IMR-90 (cell line): ENCODE measurements at regions not wholly inside any gene's neighbourhood (a gene's known extent, or its start where the extent isn't known, plus 50 kb on each side); places are given as distances from the start of the nearest gene placed in this dataset.

Experiments used
- ATAC-seq: fragments of 200-7000 bp; cut with Tn5 transposase; 2 replicates; pipeline ENCODE4 v1.9.1; 2020; ENCODE audit warnings: low read depth, mild to moderate bottlenecking, moderate library complexity
- BruUV-seq: library from RNA; stranded (reverse); fragments of 400-500 nt; replicated peaks from 2 replicates; lab custom pipeline; 2021; lab: Mats Ljungman, UMichigan
- CTCF ChIA-PET: fragments of 300-600 bp; formaldehyde crosslinking; extraction: SDS; loops from one replicate; lab custom pipeline; 2021; ENCODE audit warnings: antibody characterized with exemption; lab: Yijun Ruan, JAX
- POLR2A ChIA-PET: fragments of 300-600 bp; sonication (Branson Sonifier 250); formaldehyde crosslinking; loops from one replicate; lab custom pipeline; 2022; ENCODE audit warnings: antibody characterized with exemption; ENCODE audit not compliant: unreplicated experiment; lab: Charles Lee
- DNase-seq: peaks from one replicate; pipeline ENCODE4 v3.0.0; 2013
- H2AFZ ChIP-seq: replicated peaks from 2 replicates; pipeline ENCODE3; 2013; ENCODE audit warnings: low read length, mild to moderate bottlenecking; ENCODE audit not compliant: poor library complexity
- H2AK5ac ChIP-seq: 2 replicates; pipeline ENCODE4 v1.6.1; 2013; ENCODE audit warnings: low read depth, low read length, inconsistent platforms
- H2AK9ac ChIP-seq: replicated peaks from 2 replicates; pipeline ENCODE3; 2013; ENCODE audit warnings: mild to moderate bottlenecking, low read depth, low read length, moderate library complexity; ENCODE audit not compliant: poor library complexity
- H2BK120ac ChIP-seq: 2 replicates; pipeline ENCODE4 v1.6.1; 2013; ENCODE audit warnings: low read depth, low read length, inconsistent platforms
- H2BK15ac ChIP-seq: 3 replicates; pipeline ENCODE4 v1.6.1; 2013; ENCODE audit warnings: low read depth, low read length, inconsistent platforms
- H2BK20ac ChIP-seq: 2 replicates; pipeline ENCODE4 v1.6.1; 2013; ENCODE audit warnings: low read depth, mild to moderate bottlenecking, inconsistent platforms, low read length, moderate library complexity
- H2BK5ac ChIP-seq: 2 replicates; pipeline ENCODE4 v1.6.1; 2013; ENCODE audit warnings: mild to moderate bottlenecking, low read depth, low read length, inconsistent platforms; ENCODE audit not compliant: poor library complexity, severe bottlenecking
- H3K14ac ChIP-seq: replicated peaks from 2 replicates; pipeline ENCODE4 v1.6.1; 2013; ENCODE audit warnings: low read depth, low read length, inconsistent platforms
- H3K18ac ChIP-seq: 2 replicates; pipeline ENCODE4 v1.6.1; 2013; ENCODE audit warnings: low read depth, low read length, control low read depth
- H3K23ac ChIP-seq: 2 replicates; pipeline ENCODE4 v1.6.1; 2013; ENCODE audit warnings: low read depth, low read length, inconsistent platforms
- H3K27ac ChIP-seq: 2 replicates; pipeline ENCODE4 v1.5.1; 2013; ENCODE audit warnings: mild to moderate bottlenecking, control low read depth, low read length; ENCODE audit not compliant: insufficient read depth
- H3K27me3 ChIP-seq: 2 replicates; pipeline ENCODE4 v1.6.1; 2013; ENCODE audit warnings: low read length; ENCODE audit not compliant: control insufficient read depth, insufficient read depth
- H3K36me3 ChIP-seq: 2 replicates; pipeline ENCODE4 v1.6.1; 2013; ENCODE audit warnings: low read length, mixed read lengths; ENCODE audit not compliant: control insufficient read depth, insufficient read depth
- H3K4ac ChIP-seq: 2 replicates; pipeline ENCODE4 v1.6.1; 2013; ENCODE audit warnings: low read depth, low read length, inconsistent platforms
- H3K4me1 ChIP-seq: 2 replicates; pipeline ENCODE4 v1.6.1; 2013; ENCODE audit warnings: low read length, mixed read lengths; ENCODE audit not compliant: control insufficient read depth, insufficient read depth
- H3K4me2 ChIP-seq: 2 replicates; pipeline ENCODE4 v1.6.1; 2013; ENCODE audit warnings: low read depth, mild to moderate bottlenecking, control low read depth, low read length, moderate library complexity
- H3K4me3 ChIP-seq: 2 replicates; pipeline ENCODE4 v1.5.1; 2013; ENCODE audit warnings: low read depth, mild to moderate bottlenecking, control low read depth, low read length, moderate library complexity; ENCODE audit not compliant: insufficient read depth
- H3K56ac ChIP-seq: 2 replicates; pipeline ENCODE4 v1.6.1; 2013; ENCODE audit warnings: low read length, inconsistent platforms; ENCODE audit not compliant: insufficient read depth; ENCODE audit errors: extremely low read depth
- H3K79me1 ChIP-seq, 2 experiments: 2 replicates each; pipeline ENCODE4 v1.6.1; 2013; ENCODE audit warnings: low read length in 2 of 2, inconsistent platforms in 1 of 2, low read depth in 1 of 2
- H3K9ac ChIP-seq: 2 replicates; pipeline ENCODE4 v1.6.1; 2013; ENCODE audit warnings: low read depth, low read length, control low read depth
- H3K9me1 ChIP-seq: 2 replicates; pipeline ENCODE4 v1.6.1; 2013; ENCODE audit warnings: low read length, inconsistent platforms; ENCODE audit not compliant: insufficient read depth
- H3K9me3 ChIP-seq: 2 replicates; pipeline ENCODE4 v1.6.1; 2013; ENCODE audit warnings: low read length; ENCODE audit not compliant: control insufficient read depth, insufficient read depth
- H4K20me1 ChIP-seq: 2 replicates; pipeline ENCODE4 v1.6.1; 2013; ENCODE audit warnings: low read length, inconsistent platforms; ENCODE audit not compliant: insufficient read depth
- H4K5ac ChIP-seq: 2 replicates; pipeline ENCODE4 v1.6.1; 2013; ENCODE audit warnings: mild to moderate bottlenecking, low read depth, low read length, control low read depth
- H4K8ac ChIP-seq, 2 experiments: 2 replicates each; pipeline ENCODE4 v1.6.1; 2013; ENCODE audit warnings: low read depth in 2 of 2, low read length in 2 of 2, control low read depth in 1 of 2, inconsistent platforms in 1 of 2
- H4K91ac ChIP-seq: 2 replicates; pipeline ENCODE4 v1.6.1; 2013; ENCODE audit warnings: low read depth, low read length, inconsistent platforms; ENCODE audit not compliant: insufficient read depth
- BHLHE40 ChIP-seq: fragments of 150-350 bp; IDR thresholded peaks from 2 replicates; pipeline ENCODE4 v1.6.1; 2016; ENCODE audit warnings: mild to moderate bottlenecking, low read depth, low read length
- NFE2L2 ChIP-seq: fragments of 150-350 bp; IDR thresholded peaks from 2 replicates; pipeline ENCODE4 v1.6.1; 2016; ENCODE audit warnings: low read depth, mild to moderate bottlenecking, low read length
- RCOR1 ChIP-seq: IDR thresholded peaks from 2 replicates; pipeline ENCODE4 v1.6.1; 2012; ENCODE audit warnings: mild to moderate bottlenecking, low read length, improper control_type of control experiment; ENCODE audit not compliant: insufficient replicate concordance
- WGBS, 2 experiments: methylation state at CpG; one replicate each; pipeline versions ENCODE4 v1.1.5 to v1.1.7; 2013; ENCODE audit warnings: missing lambda C conversion rate in 2 of 2; ENCODE audit not compliant: insufficient read length in 1 of 2; ENCODE audit errors: extremely low coverage in 2 of 2; 5-methylcytosine and 5-hydroxymethylcytosine counted together
- dilution Hi-C: fragments of 300-500 bp; cut with HindIII; formaldehyde crosslinking; loops from one replicate; pipeline ENCODE4 v1.14.3; 2018; ENCODE audit warnings: low sequenced_read_pairs; ENCODE audit not compliant: unreplicated experiment
- in situ Hi-C: fragments of 300-500 bp; cut with MboI; formaldehyde crosslinking; loops from 3 replicates; pipeline ENCODE4 v1.14.3; 2019; ENCODE audit warnings: low sequenced_read_pairs, inconsistent platforms, mixed read lengths
- intact Hi-C: fragments of 100-400 bp; cut with micrococcal nuclease; formaldehyde crosslinking; loops from 2 replicates; pipeline ENCODE4 v1.10.0; 2022

DNA sequence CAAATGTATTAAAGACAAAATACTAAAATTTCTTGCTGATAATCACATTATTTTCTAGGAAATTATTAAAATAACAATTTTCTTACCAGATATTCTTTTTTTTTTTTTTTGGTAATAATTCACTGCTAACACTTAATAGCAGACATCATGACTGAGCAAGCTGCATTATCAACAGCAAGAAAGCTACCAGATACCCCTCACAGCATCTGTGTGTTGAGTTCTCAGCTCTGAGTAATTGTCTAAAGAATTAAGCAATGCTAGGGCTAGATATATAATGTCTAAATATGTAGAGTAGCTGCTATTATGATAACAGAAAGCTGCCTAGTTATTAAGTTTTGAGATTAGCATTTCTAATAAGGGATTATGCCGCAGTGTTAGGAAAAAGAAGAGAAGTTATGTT lies 754.3 kb upstream of the PKDCC start:
- WGBS, 2 experiments, result no CpG with 5 or more reads among the region's 1 CpG
- H2BK20ac ChIP-seq, result no peak overlapping the region
- H3K36me3 ChIP-seq, result no peaks in the 10 kb centered on the region
- in situ Hi-C loops, result no loop called here
- no peak overlapping the region for H4K91ac ChIP-seq
- no peak overlapping the region for H3K4me3 ChIP-seq
- DNase-seq (no peak), ATAC-seq (no peak)
- no peaks in the 10 kb centered on the region for H3K9me1 ChIP-seq
- no peak overlapping the region for H3K23ac ChIP-seq
- no peak overlapping the region for H2AK9ac ChIP-seq
- no peak overlapping the region for H2AFZ ChIP-seq
- H4K20me1 ChIP-seq, result no peaks in the 10 kb centered on the region
- H3K9me3 ChIP-seq, result no peaks in the 10 kb centered on the region
- dilution Hi-C loops, result no loop called here
- H4K5ac ChIP-seq, result no peak overlapping the region
- no peak overlapping the region for H3K4ac ChIP-seq
- no peak for TF ChIP-seq NFE2L2
- TF ChIP-seq RCOR1, result no peak
- no peak for TF ChIP-seq BHLHE40
- no peak overlapping the region for H2BK120ac ChIP-seq
- no peak overlapping the region for H3K14ac ChIP-seq
- ChIA-PET CTCF (no interaction called here), POLR2A (no interaction called here)
- intact Hi-C loops, result no loop called here
- H2BK5ac ChIP-seq, result no peak overlapping the region
- H3K56ac ChIP-seq, result no peak overlapping the region
- no peak overlapping the region for H3K18ac ChIP-seq
- H3K27me3 ChIP-seq, result no peaks in the 10 kb centered on the region
- no peak overlapping the region for H3K9ac ChIP-seq
- no peak overlapping the region for H2AK5ac ChIP-seq
- H2BK15ac ChIP-seq, result no peak overlapping the region
- H3K4me1 ChIP-seq, result no peaks in the 10 kb centered on the region
- no peak overlapping the region for H4K8ac ChIP-seq
- no TSS peak for BruUV-seq
- H3K4me2 ChIP-seq, result no peak overlapping the region
- no peaks in the 10 kb centered on the region for H3K79me1 ChIP-seq
- no peak overlapping the region for H3K27ac ChIP-seq
